NT2/D1 (cell line): ENCODE measurements at regions not wholly inside any gene's neighbourhood (a gene's known extent, or its start where the extent isn't known, plus 50 kb on each side); places are given as distances from the start of the nearest gene placed in this dataset.

Experiments
- SUZ12 ChIP-seq: IDR thresholded peaks from 2 replicates; pipeline ENCODE4 v1.6.1; 2011; ENCODE audit not compliant: insufficient read length, insufficient read depth; ENCODE audit errors: extremely low read depth
- ZNF274 ChIP-seq: IDR thresholded peaks from 2 replicates; pipeline ENCODE4 v1.6.1; 2011; ENCODE audit warnings: mild to moderate bottlenecking, low read depth, low read length

- TF ChIP-seq ZNF274: no peak
- TF ChIP-seq SUZ12: no peak
These were observed 89.6 kb upstream of the SNRK start for GRCh38 chr3:43196721-43197120.
